GM12873 (cell line): ENCODE measurements at regions not wholly inside any gene's neighbourhood (a gene's known extent, or its start where the extent isn't known, plus 50 kb on each side); places are given as distances from the start of the nearest gene placed in this dataset.

Experiments used
- CTCF ChIP-seq: IDR thresholded peaks from 2 replicates; pipeline ENCODE4 v1.5.1; 2012; ENCODE audit warnings: low read depth, mild to moderate bottlenecking, moderate library complexity, low read length, control low read depth; ENCODE audit not compliant: insufficient read depth; ENCODE audit errors: missing control alignments

- no peak for TF ChIP-seq CTCF
These were observed 915.4 kb upstream of the AUTS2 start for GRCh38 chr7:68682910-68683309.

GRCh38 chr7:68684246-68684839 is 913.9 kb upstream of the AUTS2 start:
- TF ChIP-seq CTCF: no peak

GRCh38 chr7:68684996-68685395 is 913.3 kb upstream of the AUTS2 start:
- no peak for TF ChIP-seq CTCF

GRCh38 chr7:68688416-68689086 is 909.7 kb upstream of the AUTS2 start:
- TF ChIP-seq CTCF: no peak

- TF ChIP-seq CTCF: no peak
These were observed 909.2 kb upstream of the AUTS2 start for GRCh38 chr7:68689087-68689433.

GRCh38 chr7:68691261-68692216 is 906.7 kb upstream of the AUTS2 start:
- no peak for TF ChIP-seq CTCF

- no peak for TF ChIP-seq CTCF
These were observed 905.8 kb upstream of the AUTS2 start for GRCh38 chr7:68692511-68692910.
